Medulla oblongata (tissue), 1 donor: ENCODE measurements at regions not wholly inside any gene's neighbourhood (a gene's known extent, or its start where the extent isn't known, plus 50 kb on each side); places are given as distances from the start of the nearest gene placed in this dataset.
"Not testable (repeated sequence)": the region's sequence is repeated elsewhere in the genome, so short reads cannot be mapped to it uniquely, and the experiment has no call there.

Experiments
- DNase-seq: peaks from one replicate; pipeline ENCODE4 v3.0.0-alpha.2; 2015; ENCODE audit errors: extremely low spot score

DNA sequence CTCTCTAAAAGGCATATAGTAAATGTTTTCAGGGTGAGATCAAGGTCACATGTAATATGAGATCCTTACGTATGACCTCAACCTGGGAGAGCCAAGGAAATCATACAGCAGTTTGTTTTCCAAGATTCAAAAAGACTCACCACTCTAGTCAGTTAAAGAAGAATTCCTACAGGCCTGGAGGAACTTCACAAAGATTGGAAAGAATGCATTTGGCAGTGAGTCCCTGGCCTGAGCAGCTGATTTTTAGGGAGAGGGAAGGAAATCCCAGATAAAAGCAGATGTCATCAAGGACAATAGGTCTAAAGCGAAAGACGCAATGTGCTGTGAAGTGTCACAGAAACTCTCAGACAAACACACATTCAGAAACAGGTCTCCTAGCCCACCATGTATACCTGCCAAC is 424.0 kb upstream of the ZNF462 start:
- DNase-seq, result no peak

DNA sequence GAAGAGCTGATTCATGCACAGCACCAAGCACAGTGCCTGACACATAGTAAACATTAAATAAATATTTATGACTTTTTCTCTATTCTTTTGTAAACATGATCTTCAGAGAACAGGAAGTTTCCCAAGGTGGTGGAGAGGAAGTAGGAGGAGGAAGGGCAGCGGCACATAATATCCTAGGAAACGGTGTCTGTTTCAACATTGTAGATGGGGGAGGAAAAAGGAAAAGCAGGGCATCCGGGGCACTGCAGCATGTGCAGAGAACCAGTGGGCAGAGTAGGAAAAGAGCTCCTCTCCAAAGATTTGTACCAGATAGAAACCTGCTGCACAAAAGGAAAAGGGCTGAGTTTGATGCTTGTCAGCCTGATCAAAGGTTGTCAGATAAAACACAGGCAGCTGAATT is 421.7 kb upstream of the ZNF462 start:
- no peak for DNase-seq

DNA sequence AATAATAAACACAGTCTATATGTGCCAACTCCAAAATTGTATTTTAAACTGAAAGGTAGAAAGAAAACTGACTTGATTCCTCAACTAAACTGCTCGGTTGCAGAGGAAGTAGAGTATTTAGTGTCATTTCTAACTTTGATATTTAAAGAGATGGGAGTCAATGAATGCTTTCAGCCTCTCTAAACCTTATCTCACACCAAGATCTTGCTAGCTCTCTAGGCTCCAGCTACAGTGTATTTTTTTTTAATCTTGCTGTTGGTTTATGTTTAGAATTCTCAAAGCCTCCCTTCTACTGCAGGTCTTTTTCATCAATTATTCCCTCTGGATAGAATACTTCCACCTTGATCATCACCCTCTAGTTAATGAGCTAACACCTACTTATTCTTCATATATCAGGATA is 419.4 kb upstream of the ZNF462 start:
- no peak for DNase-seq

DNA sequence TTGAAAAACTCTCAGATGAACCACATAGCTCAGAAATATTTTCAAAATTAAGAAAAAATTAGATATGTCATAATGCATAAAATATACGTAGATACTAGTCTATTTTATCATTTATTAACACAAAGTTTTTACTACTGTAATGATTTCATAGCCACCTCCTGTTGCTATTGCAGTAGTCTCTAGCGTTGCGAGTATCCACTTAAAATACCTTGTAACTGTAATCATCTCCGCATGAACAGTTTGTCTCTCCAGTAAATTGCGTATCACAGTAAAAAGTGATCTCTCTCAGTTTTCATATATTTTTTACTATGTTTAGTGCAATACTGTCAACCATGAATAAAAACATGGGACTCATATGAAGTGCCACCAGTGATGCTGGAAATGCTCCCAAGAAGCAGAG is 417.9 kb upstream of the ZNF462 start:
- DNase-seq, result no peak

DNA sequence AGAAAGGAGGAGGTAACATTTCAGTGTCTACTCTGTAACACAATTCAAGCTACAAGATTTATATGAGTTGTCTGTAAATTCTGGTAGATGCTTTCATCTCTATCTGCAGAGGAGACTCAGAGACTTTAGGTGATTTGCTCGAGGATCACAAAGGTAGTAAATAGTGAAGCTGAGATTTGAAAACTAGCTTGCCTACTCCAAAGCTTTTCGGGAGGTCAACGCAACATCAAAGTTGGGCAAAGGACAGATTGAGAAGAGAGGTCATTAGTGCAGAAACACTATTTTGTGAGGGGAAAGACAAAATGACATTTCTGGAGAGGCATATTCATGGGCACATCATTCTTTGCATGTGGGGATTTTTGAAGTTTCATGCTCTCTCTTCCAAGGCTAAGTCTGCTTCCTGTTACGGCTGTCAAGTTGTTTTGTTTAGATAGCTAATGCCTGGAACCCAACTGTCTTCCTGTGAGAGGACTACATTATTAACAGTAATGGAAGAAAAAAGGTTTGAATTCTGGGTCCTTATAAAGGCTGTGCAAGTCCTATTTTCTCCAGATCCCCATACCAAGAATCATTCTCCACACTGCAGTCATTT is 413.5 kb upstream of the ZNF462 start:
- DNase-seq, result no peak

DNA sequence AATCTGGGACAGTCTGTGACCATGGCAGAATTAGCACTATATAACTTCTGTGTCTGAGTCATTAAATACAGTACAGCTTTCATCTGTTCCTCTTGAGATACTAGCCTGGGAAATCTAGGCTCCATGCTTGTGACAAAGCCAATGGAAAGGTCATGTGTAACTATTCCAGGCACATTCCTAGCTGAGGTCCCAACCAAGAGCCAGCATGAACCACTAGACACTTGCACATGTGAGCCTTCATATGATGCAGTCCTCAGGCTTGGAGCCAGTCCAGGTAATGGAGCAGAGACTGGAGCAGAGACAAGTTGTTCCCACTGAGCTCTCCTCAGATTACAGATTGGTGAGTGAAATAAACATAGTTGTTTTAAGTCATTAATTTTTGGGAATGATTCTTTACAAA is 412.4 kb upstream of the ZNF462 start:
- no peak for DNase-seq

DNA sequence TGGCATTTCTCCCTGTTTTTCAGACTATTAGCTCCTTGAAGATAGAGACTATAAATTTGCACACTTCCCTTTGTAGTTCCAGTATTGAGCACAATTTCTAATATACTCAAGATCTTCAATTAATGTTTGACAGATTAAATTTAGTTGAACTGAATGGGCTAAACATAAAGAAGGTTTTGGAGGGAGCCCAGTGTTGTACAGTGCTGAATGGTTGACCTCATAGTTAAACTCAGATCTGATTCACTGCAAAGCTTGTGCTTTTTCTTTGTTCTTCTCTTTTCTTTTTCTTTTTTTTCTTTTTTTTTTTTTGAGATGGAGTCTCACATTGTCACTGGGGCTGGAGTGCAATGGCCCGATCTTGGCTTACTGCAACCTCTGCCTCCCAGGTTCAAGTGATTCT is 411.7 kb upstream of the ZNF462 start:
- DNase-seq, result no peak

DNA sequence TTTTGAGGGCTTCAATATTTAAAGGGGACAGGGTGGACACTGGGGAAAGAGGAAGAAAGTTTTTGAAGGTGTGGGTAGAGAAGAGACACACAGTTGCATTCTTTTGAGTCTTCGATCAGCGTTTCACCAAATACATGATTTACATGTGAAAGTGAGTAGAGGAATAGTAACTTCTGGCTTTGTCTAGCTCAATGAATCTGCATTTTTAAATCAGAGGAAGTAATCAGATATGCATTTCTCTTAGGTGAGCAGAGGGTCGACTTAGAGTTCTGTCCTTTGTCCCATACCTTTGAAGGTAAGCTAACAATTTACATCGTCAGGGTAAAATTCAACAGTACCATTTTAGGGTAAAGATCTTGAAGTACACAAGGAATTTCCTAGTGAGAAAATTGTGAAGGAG is 406.4 kb upstream of the ZNF462 start:
- no peak for DNase-seq

DNA sequence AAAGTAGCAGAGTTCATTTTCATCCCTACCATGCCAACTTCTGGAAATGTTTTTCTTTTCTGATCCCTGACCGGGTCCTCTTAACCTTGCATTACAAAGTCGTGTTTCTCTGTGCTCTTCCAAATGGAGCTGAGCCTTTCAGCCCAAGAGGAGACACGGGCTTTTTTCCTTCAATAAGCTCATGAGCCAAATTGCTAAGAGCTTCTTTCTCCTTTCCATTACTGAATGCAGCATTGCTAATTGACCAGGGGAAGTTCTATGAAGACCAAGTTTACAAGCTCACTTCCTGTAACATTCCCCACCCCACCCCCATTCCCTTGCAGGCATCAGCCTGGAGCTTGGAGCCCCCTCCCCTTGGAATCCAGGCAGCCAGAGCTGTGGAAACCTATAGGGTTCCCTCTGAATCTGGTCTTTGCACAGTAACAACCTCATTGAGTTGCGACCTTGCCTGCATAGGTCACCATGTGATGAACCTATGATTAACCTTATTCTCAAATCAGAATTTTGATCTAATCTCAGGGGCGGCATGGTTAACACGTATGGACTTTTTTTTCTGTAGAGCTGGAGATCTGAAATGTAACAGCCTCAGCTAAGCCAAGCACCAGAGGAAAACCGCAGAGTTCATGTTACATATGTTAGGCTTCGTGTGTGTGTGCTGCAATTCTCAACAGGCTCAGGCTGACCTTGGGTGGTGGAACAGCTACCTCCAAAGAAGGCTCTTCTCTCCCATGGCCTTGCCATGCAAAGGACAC is 395.7 kb upstream of the ZNF462 start:
- DNase-seq, result no peak

DNA sequence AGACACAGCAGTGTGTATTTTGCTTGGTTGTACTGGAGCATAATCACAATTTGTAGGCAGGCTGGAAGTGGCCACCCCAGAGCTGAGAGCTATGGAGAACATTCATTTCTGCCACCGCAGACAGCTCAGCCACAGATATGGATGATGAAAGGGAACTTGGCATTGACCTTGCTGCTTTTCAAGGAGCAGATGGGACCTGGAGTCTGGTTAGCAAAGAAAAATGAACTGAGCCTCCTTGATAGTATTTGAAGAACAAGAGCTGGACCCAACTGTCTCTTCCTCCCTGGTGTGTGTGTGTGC is 395.2 kb upstream of the ZNF462 start:
- no peak for DNase-seq

DNA sequence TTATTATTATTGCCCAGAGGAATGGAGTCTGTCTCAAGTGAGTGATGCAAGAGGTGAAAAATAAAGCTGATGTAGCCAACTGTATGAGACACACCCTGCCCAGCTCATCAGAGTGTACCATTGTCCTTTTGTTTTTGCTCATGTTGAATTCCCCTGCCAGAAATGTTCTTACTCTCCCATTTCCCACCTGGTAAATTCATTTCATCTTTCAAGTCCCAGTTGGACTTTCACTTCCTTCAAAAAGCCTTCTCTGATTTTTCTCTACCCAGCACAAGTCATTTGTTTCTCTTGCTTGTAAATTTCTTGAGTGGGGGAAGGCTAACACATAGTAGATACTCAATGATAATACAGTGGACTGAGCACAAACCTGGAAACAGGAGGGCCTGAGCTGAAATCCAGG is 394.5 kb upstream of the ZNF462 start:
- DNase-seq, result no peak

DNA sequence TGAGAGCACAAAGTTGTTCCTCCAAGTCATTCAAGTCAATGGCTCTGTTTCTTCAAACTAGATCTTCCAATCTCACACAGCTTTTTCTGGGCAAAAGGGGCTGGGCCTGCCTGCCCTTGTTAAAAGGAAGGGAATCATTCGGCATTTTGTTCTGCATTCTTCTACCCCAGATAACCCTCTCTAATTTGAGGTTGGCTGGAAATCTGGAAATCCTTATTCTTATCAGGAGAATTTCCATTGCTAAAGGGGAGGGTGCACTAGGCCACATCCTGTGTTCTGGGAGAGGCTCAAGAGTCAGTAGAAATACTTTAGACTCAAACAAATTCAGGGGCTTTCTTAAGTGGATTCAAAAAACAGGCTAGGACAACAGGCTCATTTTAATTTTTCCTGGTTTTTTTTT is 384.7 kb upstream of the ZNF462 start:
- no peak for DNase-seq

DNA sequence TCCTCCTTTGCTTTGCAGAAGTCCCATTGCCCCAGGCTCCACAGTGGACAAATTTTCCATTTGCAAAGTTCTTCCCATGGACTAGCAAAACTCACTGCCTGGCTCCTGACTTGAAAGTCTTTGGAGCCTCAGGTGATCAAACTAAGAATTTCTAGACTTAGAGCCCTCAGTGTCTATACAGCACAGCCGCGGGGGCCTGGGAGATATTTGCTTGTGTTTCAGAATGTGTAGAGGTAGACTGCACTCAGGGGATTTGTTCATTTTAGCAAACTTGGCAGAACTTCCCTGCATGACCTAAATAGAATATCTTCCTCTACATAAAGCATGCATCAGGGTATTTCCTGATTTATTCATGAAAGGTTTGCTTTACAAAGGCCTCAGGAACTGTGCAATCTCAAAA is 384.2 kb upstream of the ZNF462 start:
- no peak for DNase-seq

DNA sequence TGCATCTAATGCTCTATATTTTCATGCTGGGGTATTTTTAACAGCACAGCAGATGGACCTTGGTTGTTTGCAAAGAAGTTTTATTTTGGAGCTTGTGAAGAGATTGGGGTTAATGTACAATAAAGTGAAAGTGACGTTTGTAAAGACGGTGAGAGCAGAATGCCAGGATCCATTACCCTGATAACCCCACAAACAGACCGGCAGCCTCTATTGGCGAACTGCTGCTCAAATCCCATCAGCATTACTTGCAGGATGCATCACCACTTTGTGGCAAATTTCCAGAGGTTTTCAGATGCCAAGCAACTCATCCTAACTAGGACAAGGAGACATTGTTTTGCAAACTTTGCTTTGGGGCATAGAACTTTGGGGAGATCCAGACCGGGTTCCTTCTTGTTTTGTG is 383.3 kb upstream of the ZNF462 start:
- peak; percentile 21 for DNase-seq

DNA sequence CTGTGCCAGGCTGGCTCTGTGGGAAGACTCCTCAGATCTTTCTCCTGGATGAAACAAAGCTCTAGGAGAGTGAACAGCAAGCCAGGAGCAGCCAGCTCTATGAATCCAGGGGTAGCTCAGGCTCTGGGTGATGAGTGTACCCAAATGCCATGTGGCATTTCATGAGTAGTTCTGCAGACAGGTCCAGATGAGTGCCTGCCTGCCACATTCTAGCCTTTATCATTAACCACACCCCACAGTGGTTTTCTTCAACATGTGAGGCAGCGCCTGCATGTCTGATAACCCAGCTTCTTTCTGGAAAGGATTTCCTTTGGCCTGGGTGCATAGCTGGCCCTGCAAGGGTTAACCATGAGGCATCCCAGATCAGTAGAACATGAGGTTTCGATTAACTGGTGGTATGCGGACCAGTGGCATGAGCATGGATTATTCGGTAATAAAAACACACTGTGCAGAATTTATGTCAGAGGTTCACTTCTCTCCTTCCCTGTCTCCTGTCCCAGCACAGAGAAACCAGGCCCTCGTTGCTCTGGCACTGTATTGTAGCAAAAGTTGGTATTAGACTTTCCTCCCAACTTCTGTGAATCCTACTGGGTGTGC is 381.9 kb upstream of the ZNF462 start:
- DNase-seq, result no peak

DNA sequence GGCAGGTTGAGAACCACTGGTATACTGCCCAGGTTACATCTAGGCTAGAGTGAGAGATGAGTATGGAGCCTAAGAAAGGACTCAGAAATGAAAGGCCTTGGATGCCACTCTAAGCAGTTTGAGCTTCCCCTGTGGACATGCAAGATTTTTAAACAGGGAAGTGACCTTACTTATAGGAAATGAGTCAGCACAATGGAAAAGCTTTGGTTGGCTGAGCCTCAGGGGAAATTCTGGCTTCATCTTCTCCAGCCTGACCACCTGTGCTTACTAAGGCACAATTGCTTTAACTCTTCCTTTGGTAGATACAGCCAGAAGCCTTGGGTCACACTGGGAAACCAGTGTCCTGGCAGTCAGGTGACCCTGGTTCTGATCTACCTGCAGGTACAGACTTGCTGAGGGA is 380.2 kb upstream of the ZNF462 start:
- DNase-seq, result peak; percentile 27

DNA sequence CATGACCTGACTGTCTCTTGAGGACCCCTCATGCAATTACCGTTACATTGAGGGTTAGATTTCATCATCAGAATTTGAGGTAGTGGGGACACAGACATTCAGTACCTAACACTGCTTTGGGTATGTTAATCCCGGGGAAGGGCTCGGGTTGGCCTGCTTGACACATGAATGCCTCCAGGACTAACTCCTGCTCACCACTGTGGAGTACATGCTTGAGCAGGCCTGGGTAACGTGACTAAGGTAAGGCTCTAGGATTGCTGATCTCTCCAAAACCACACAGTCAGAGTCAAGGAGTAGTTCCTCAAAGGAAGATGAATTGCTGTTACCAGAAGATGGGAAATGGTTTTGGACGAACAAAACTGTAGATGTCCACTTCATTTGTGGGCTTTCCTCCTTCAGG is 376.3 kb upstream of the ZNF462 start:
- DNase-seq, result no peak

DNA sequence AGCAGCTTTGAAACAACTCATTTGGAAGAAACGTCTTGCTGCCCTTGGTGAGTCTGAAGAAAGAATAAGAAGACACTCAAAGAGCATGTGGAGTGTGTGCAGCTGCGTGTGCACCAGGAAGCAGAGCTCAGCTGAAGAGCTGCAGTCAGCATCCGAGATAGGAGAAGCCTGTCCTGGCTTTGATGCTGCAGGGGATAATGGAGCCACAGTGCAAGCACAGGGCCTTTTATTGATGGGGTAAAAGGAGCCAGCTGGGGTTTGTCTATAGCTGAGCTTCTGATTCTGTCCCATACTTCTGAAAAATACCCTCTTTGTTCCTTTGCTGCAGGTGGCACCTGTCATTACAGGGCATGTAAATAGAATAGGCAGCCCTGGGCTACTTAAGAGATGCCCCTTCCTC is 375.7 kb upstream of the ZNF462 start:
- DNase-seq, result peak; percentile 66

DNA sequence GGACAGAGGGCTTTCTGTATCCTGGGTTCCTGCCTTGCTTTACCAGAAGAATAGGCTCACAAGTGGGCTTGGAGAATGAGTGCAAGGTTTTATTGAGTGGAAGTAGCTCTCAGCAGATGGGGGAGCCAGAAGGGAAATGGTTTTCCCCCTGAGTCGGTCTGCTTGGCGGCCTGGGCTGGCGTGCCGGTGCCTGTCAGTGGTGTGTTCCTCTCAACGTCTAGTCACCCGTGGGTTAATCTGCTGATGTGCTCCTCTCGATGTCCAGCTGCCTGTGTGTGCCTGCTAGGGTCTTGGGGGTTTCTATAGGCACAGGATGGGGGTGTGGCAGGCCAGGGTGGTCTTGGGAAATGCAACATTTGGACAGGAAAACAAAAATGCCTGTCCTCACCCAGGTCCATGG is 370.8 kb upstream of the ZNF462 start:
- DNase-seq, result not testable (repeated sequence)

DNA sequence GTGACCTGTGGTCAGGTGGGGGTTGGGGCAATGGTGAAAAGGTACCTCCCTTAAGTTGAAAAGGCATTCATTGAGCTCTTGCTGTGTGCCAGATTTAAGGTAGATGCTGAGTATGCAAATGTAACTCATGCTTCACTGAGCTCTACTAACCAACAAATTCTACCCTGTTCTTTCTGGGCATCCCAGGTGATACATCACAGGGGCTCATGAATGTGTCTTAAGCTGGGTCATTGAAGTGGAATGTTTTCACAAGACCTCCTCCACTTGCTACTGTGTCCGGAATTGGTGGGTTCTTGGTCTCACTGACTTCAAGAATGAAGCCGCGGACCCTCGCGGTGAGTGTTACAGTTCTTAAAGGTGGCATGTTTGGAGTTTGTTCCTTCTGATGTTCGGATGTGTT is 362.8 kb upstream of the ZNF462 start:
- no peak for DNase-seq

DNA sequence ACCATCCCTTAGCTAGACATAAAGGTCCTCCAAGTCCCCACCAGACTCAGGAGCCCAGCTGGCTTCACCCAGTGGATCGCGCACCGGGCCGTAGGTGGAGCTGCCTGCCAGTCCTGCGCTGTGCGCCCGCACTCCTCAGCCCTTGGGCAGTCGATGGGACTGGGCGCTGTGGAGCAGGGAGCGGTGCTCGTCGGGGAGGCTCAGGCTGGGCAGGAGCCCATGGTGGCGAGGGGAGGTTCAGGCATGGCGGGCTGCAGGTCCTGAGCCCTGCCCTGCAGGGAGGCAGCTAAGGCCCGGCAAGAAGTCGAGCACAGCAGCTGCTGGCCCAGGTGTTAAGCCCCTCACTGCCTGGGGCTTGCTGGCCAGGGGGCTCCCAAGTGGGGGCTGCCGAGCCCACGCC is 361.8 kb upstream of the ZNF462 start:
- not testable (repeated sequence) for DNase-seq

DNA sequence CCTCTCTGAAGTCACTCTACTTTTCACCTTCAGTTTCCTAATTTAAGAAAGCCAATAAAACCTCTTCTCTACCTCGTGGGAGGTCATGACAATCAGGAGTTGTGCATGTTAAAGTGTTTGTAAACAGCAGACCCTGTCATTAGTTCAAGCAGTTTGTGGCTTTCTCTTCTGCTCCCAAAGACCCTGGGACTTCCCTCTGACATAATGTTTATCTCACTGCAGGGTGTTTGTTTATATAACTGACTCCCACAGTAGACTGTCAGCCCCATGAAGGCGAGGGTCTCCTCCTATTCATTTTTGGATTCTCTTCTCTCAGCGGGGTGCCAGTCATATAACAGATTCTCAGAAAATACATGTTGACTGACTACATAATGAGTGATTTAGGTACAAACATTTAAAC is 360.0 kb upstream of the ZNF462 start:
- no peak for DNase-seq

DNA sequence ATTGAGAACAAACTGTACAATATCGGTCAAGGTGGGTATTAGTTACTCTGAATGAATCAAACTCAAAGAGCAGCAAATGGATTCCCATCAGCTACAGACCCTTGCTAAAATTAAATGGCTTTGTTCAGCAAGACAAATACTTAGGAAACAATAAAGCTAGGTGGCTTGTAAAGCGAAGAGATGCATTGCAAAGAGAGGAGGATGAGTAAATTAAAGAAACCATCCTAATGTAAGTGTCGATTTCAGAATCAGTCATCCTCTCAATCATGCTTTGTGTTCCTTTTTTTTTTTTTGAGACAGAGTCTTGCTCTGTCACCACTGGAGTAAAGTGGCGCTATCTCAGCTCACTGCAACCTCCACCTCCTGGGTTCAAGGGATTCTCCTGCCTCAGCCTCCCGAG is 359.2 kb upstream of the ZNF462 start:
- DNase-seq, result no peak

DNA sequence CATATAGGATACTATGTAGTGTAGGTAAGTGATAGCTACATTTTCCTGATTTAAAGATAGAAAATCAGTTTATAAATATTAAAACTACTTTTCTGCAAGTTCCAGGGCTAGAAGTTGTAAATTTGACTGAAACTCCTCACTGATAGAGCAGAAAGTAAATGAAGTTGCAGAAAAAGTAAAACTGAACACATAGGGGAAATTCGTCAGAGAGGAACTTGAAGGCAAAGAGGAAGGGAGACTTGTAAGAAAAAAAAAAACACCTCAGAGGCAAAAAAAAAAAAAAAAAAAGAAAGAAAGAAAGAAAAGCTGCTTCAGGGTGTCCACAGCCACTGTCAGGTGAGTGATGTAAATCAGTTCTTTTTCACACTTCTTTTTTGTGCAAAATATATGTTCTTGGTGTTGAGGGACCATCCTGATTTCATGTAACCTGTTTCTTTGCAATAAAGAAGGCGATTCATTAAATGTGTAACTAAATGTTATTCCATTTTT is 336.2 kb upstream of the ZNF462 start:
- DNase-seq, result no peak
